Caki2 (cell line): ENCODE measurements at regions not wholly inside any gene's neighbourhood (a gene's known extent, or its start where the extent isn't known, plus 50 kb on each side); places are given as distances from the start of the nearest gene placed in this dataset.
"Not testable (repeated sequence)": the region's sequence is repeated elsewhere in the genome, so short reads cannot be mapped to it uniquely, and the experiment has no call there.

Experiments
- DNase-seq: peaks from one replicate; pipeline ENCODE4 v3.0.0-alpha.2; 2015; ENCODE audit warnings: low read depth
- in situ Hi-C: cut with HindIII; loops from 2 replicates; pipeline ENCODE4 v1.10.0; 2016; ENCODE audit warnings: low sequenced_read_pairs, low pct_unique_long_range_greater_than_20kb, mixed read lengths

DNA sequence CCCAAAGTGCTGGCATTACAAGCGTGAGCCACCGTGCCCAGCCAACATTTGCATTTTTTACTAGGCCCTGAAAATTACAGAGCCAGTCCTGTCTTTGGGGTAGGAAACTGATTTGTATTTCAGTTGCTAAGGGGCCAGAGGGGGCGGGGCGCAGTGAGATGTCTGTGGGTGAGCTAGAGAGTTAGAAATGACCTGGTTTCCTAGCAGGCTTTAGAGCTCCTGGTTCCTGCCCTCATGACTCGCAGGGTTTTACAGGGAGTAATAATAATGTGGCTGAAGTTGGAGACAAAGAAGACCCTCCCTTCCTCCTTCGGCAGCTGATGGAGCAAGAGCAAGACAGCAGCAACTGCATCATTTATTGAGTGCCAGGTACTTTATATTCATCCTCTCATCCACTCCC, 131.5 kb downstream of the TFAP2C start:
- in situ Hi-C loops, result no loop called here
- no peak for DNase-seq

DNA sequence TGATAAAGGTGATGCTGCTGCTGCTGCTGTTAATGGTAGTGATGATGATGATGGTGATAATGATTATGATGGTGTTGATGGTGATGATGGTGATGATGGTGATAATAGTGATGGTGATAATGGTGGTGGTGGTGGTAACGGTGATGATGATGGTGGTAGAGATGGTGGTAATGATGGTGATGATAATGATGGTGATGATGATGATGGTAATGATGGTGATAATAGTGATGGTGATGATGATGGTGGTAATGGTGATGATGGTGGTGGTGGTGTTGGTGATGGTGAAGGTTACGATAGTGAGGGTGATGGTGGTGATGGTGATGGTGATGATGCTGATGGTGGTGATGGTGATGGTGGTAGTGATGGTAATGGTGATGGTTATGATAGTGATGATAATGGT, 132.3 kb downstream of the TFAP2C start:
- DNase-seq, result no peak
- in situ Hi-C loops, result no loop called here

DNA sequence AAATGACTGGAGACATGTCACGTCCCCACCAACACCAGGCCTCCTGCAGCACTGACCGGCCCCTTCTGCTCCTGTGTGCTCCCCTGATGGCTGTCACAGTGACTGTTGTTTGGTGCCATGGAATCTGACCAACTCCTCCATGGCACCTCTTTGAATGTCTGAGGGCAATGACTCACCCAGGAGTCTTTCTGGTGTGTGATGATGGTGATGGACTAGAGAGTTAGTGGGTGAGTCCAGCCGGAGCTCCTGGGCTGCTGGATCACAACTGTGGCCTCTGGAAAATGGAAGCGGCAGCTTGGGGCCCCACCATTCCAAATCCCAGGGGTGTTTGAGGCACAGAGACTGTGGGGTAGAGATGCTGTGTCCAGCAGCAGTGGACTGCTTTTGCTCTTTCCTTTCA, 133.3 kb downstream of the TFAP2C start:
- in situ Hi-C loops, result no loop called here

DNA sequence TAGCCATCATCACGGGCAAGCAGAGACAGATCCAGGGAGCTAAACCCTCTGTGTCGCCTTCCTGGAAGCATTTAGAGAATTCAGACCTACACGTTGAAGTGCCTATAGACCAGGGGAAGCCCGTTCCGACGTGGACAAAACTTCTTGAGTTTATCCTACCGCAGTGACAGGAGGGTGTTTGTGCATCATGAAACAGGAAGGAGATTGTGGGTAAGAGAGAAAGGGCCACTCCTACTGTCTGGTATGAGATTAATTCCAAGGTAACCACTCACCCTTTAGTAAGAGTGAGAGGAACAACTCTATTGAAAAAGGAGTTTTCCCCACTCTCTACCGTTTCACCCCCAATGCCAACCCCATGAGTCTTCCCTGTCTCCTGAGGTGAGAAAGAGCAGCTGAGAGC, 133.7 kb downstream of the TFAP2C start:
- in situ Hi-C loops, result no loop called here
- DNase-seq, result no peak

More for the DNA sequence above, 133.3 kb downstream of the TFAP2C start:
- DNase-seq, result no peak

DNA sequence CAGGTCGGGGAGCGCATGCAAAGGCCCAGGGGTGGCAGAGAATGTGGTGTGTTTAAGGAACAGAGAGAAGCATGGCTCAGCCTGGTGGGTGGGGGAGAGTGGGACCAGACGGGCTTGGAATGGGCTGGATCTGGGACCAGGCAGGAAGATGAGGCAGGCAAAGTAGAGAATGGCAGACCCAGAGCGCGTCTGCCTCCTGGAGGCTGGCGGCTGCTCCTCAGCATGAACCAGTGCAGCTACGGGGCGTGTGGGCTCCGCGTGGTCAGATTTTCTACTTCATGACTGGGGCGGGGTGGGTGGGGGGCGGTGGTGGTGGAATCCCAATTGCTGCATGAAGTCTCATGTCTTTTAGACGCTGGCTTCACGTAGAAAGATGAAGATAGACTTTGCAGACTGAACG, 135.6 kb downstream of the TFAP2C start:
- DNase-seq, result no peak
- in situ Hi-C loops, result no loop called here

DNA sequence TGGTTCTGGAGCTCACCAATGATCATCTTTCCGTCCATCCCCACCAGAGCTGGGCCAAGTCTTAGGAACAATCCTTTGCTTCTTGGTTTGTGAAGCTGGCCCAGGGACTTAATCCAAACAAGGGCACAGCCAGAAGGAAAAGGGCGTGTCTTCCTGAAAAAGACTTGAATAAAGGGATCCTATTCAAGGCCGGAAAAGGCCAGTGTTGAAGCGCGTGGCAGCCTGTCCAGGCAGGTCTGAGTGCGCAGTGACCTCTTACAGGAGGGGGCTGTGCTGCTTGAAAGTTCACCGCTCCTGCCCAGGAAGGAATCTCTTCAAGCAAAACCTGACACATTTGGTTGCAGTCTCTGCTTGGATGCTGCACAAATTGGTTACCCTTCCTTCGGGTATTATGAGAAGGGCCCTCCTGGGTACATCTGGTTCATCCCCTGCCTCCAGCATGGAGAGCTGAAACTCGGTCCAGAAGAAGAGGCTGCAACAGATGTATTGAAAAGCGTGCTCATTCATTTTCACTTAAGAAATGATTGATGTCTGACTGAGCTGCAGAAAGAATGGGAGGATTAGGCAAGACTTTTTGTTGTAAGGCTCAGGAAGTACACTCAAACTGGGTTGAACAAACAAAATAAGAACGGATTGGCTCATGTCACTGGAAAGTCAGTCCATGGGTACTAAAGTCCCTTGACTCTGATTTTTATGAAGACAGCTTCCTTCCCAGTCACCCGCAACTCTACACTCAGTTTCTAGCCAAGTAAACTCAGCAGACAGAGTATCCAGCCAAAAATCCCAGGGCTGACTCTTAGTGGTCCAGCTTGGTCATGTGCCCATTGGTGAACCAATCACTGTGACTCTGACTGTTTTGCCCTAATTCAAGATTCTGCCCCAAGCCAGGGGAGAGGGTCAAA, 136.3 kb downstream of the TFAP2C start:
- in situ Hi-C loops, result no loop called here
- DNase-seq, result no peak

DNA sequence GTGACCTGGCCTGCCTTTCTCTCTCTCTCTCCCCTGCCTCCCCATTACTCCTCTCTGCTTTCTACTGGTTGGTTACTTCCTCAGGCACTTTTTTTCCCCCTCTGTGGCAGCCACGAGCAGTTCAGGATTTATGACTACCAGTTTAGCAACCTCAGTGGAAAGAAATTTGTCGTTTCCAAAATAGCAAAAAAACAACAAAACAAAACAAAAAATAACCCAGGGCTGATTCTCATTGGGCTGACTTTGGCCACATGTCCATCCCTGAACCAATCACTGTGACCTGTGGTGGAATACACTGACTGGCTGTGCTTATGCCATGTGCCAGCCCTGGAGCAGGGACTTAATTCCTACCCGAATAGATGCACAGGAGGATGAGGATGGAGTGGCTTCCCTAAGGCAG, 137.4 kb downstream of the TFAP2C start:
- in situ Hi-C loops, result no loop called here
- no peak for DNase-seq

DNA sequence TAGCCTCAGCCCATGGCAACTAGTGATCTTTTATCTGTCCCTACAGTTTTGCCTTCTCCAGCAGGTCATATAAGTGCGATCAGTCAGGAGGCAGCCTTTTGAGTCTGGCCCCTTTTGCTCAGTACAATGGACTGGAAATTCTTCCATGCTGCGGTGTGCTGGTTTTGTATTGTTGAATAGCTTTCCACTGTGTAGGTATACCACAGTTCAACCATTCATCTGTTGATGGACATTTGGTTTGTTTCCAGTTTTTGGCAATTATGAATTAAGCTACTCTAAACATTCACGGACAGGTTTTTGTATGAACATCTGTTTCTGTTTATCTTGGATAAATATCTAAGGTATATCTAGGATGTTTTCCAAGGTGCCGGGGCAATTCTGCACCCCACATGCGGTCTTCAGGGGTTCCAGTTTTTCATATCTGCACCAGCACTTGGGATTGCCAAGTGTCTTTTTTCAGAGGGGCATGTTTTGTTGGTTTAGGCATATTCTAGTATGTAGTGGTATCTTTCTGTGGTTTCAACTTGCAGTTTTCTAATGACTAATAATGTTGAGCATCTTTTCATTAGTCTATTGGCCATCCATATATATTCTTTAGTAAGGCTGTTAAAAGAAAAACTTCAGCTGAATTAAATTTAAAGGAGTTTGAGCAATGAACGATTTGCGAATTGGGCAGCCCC, 141.0 kb downstream of the TFAP2C start:
- in situ Hi-C loops, result no loop called here
- DNase-seq, result no peak

DNA sequence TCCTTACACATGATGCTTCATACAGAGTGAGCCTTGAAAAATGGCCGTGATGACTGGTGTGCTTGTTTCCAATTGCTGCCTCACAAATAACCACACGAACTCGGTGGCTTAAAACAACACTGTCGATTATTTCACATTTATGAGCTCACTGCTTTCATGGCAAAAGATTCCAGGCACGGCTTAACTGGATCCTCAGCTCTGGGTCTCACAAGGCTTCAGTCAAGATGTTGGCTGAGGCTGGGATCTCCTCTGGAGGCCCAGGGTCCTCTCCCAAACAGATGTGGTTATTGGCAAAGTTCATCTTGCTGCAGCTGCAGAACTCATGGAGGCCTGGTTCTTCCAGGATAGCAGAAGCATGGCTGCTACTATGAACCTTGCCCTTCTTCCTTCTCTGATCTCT, 144.6 kb downstream of the TFAP2C start:
- no peak for DNase-seq
- in situ Hi-C loops, result no loop called here

DNA sequence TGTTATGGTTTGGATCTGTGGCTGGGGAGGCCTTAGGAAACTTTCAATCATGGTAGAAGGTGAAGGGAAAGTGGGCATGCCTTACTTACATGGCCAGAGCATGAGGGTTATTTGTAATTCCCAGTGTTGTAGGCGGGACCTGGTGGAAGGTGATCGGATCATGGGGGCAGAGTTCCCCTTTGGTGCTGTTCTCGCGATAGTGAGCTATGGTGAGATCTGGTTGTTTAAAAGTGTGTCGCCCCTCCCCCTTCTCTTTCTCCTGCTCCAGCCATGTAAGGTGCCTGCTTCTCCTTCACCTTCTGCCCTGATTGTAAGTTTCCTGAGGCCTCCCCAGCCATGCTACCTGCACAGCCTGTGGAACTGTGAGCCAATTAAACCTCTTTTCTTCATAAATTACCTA, 145.8 kb downstream of the TFAP2C start:
- in situ Hi-C loops, result no loop called here
- no peak for DNase-seq

DNA sequence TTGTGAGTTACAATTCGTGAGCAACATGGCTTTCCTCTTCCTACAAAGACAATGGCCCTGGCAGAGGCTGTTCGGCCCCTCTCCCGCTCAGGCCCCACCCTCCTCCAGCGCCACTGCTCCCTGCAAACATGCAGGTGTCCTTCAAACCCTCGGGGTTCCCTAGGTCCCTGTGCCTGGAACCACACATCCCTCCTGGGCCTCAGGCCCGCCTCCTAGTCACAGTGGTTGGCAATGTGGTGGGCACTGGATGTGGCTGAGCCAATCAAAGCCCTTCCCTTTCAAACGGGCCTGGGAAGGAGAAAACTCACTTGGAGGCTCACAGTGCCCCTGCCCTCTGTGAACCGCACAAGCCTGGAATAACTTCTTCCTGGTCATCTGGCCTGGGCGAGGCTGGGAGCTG, 147.2 kb downstream of the TFAP2C start:
- no peak for DNase-seq
- in situ Hi-C loops, result no loop called here

DNA sequence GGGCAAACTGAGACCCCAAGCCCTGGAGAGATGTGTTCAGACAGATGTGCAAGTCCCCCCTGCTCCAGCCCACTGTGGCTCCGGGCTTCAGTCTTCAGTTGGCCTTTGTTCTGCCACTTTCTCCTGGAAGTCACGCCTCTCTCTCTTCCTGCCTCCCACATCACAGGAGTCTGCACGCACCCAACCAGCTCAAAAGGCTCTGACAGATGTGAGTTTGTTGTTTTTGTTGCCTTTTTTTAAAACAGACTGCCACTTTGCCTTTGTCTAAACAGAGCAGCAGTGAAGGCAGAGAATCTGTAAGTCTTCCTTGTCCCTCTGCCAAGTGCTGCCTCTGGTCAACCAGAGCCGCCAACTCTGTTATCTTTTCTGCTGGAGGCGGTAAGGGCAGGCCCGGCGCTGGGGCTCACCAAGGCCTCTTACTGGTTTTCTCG, 149.7 kb downstream of the TFAP2C start:
- in situ Hi-C loops, result no loop called here
- DNase-seq, result peak; percentile 97

DNA sequence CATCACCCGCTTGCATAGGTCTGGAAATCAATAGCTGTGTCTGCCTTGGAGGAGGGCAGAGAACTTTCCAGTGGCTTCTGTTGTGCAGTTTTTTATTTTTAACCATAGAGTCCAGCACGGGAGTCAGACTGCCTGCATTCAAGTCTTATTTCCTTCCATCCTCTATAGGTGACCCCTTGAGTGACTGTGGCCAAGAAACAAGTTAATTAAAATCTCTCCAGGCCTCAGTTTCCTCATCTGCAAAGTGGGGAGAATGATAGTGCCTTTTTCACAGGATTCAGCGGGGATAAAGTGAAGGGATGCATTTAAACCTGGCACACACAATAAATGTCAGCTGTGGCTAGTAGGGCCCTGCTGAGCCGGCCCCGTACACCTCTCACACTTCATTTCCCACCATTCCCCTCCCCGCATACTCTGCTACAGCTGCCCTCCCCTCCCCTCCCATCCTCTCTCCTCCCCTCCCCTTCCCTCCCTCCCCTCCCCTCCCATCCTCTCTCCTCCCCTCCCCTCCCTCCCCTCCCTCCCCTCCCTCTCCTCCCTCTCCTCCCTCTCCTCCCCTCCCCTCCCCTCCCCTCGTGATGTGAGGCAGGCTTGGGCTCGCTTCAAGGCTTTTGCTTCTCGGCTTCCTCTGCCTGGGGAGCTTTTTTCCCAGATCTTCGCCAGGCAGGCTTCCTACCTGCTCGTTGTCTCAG, 150.5 kb downstream of the TFAP2C start:
- in situ Hi-C loops, result no loop called here
- DNase-seq, result peak; percentile 64

DNA sequence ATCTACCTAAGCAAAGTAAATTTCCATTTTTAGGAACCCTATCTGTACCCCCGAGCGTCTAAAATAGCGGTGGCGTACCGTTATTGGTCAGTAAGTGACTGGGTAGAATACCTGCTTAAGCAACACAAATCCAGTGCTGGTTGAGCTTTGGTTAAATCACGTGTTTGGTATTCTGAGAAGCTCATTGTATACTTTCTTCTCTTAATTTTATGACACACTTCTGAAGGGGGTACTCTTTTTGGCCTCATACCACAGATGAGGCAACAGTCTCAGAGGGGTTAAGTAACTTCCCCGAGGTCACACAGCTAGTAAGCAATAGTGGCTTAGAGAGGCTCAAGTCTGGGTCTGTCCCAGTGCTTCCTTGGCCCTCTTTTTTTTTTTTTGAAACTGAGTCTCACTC, 151.2 kb downstream of the TFAP2C start:
- no peak for DNase-seq
- in situ Hi-C loops, result no loop called here

DNA sequence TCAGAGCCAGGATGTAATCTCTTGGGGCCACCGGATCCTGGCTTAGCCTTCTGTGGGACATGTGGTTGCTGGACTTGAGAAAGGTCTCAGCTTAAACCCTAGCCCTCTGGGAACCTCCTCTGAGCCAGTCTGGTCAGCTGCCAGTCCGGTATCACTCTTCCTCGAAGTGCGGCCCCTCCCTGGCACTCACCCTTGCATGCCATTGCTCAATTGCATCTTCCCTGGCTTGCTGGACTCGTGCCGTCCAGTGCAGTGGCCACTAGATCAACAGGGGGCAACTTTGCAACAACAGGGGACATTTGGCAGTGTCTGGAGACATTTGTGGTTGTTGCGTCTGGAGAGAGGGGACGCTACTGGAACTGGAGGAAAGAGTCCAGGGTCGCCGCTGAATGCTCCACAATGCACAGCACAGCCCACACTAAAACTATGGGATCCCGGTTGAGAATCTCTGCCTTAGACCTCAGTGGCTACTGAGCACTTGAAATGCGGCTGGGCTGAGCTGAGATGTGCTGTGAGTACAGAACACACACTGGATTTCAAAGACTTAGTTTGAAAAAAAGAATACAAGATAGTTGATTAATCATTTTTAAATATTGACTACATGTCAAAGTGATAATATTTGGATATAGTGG, 152.1 kb downstream of the TFAP2C start:
- DNase-seq, result peak; percentile 27

DNA sequence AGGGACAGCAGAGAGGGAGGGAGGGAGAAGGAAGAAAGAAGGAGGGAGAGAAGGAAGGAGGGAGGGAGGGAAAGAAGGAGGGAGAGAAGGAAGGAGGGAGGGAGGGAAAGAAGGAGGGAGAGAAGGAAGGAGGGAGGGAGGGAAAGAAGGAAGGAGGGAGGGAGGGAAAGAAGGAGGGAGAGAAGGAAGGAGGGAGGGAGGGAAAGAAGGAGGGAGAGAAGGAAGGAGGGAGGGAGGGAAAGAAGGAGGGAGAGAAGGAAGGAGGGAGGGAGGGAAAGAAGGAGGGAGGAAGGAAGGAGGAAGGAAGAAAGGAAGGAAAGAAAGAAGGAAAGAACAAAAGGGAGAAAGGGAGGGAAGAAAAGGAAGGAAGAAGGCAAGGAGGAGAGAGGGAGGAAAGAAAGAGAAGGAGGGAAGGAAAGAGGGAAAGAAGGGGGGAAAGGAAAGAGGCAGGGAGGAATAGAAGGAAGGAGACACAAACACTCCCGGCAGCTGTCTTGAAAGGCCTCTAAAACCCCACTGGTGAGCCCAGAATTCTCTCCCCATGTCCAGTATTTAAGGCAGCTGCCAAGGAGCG, 153.0 kb downstream of the TFAP2C start:
- DNase-seq, in situ Hi-C loops: not testable (repeated sequence)

More for the DNA sequence above, 152.1 kb downstream of the TFAP2C start:
- in situ Hi-C loops, result no loop called here

DNA sequence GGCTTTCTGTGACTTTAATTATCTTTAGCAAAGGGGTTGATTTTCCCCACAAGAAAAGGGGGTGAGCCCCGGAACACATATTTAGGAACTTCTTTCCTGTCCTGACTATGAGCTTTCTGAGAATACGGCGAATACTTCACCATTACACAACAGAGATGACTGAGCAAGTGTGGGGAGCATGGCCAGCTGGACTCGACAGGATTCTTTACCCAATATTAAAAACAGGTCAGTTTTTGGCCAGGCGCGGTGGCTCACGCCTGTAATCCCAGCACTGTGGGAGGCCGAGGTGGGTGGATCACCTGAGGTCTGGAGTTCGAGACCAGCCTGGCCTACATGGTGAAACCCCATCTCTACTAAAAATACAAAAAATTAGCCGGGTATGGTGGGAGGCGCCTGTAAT, 153.7 kb downstream of the TFAP2C start:
- DNase-seq, in situ Hi-C loops: not testable (repeated sequence)

DNA sequence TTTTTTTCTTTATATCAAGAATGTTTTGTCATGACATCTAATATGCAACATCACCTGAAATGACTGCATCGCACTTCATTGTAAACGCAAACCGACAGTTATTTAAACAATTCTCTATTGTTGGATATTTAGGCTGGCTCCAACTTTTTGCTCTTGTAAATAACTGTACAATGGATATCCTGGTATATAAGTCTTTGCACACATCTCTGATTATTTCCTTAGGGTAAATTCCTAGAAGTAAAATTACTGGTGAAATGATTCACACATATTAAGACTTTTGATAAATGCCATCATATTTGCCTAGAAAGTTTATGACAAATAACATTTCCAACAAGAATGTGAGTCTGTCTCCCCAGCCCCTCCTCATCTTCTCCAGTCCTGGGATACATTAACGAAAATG, 154.7 kb downstream of the TFAP2C start:
- DNase-seq, result no peak
- in situ Hi-C loops, result no loop called here
